C4-2B (cell line): ENCODE measurements at regions not wholly inside any gene's neighbourhood (a gene's known extent, or its start where the extent isn't known, plus 50 kb on each side); places are given as distances from the start of the nearest gene placed in this dataset.

Source experiments
- H3K27ac ChIP-seq: fragments of 450-650 bp; 2 replicates; pipeline ENCODE4 v1.5.1; 2017
- CTCF ChIP-seq: fragments of 450-650 bp; conservative IDR thresholded peaks from 2 replicates; pipeline ENCODE4 v1.5.1; 2017; ENCODE audit warnings: mild to moderate bottlenecking
- ZFX ChIP-seq: fragments of 450-650 bp; IDR thresholded peaks from 2 replicates; pipeline ENCODE4 v1.6.1; 2017

GRCh38 chr10:129042776-129043595 is 424.1 kb upstream of the MGMT start:
- H3K27ac ChIP-seq, result no peak overlapping the region
- TF ChIP-seq CTCF (no peak), ZFX (no peak)

- TF ChIP-seq ZFX, result no peak
- no peak for TF ChIP-seq CTCF
- no peak overlapping the region for H3K27ac ChIP-seq
Measured at GRCh38 chr10:129043691-129044090, 423.4 kb upstream of the MGMT start.

- TF ChIP-seq ZFX (no peak), CTCF (no peak)
- no peak overlapping the region for H3K27ac ChIP-seq
Measured at GRCh38 chr10:129045599-129045998, 421.4 kb upstream of the MGMT start.

GRCh38 chr10:129046065-129046681 is 420.9 kb upstream of the MGMT start:
- TF ChIP-seq ZFX (no peak), CTCF (no peak)
- no peak overlapping the region for H3K27ac ChIP-seq

GRCh38 chr10:129046962-129047361 is 420.1 kb upstream of the MGMT start:
- no peak for TF ChIP-seq ZFX
- no peak for TF ChIP-seq CTCF
- H3K27ac ChIP-seq, result no peak overlapping the region

GRCh38 chr10:129047600-129047999 is 419.4 kb upstream of the MGMT start:
- TF ChIP-seq CTCF, result no peak
- no peak for TF ChIP-seq ZFX
- no peak overlapping the region for H3K27ac ChIP-seq

- TF ChIP-seq CTCF, result no peak
- TF ChIP-seq ZFX, result no peak
- no peak overlapping the region for H3K27ac ChIP-seq
Measured at GRCh38 chr10:129048513-129048912, 418.5 kb upstream of the MGMT start.
